ENCODE measurements at regions not wholly inside any gene's neighbourhood (a gene's known extent, or its start where the extent isn't known, plus 50 kb on each side); places are given as distances from the start of the nearest gene placed in this dataset.

GRCh38 chr1:224850446-224850845 is 79.0 kb upstream of the DNAH14 start:
- DNase-seq: no peak

- DNase-seq: peak; percentile 32
Measured at GRCh38 chr1:224851210-224851847, 78.1 kb upstream of the DNAH14 start.

GRCh38 chr1:224851848-224852261 is 77.6 kb upstream of the DNAH14 start:
- DNase-seq: no peak

- DNase-seq: peak; percentile 61
Measured at GRCh38 chr1:224852901-224853568, 76.4 kb upstream of the DNAH14 start.

GRCh38 chr1:224856973-224857372 is 72.5 kb upstream of the DNAH14 start:
- DNase-seq: no peak

- no peak for DNase-seq
Measured at GRCh38 chr1:224859651-224860050, 69.8 kb upstream of the DNAH14 start.

GRCh38 chr1:224860488-224861338 is 68.8 kb upstream of the DNAH14 start:
- no peak for DNase-seq

- no peak for DNase-seq
Measured at GRCh38 chr1:224861339-224861716, 68.1 kb upstream of the DNAH14 start.

GRCh38 chr1:224863486-224863885 is 66.0 kb upstream of the DNAH14 start:
- DNase-seq: no peak

GRCh38 chr1:224864006-224864405 is 65.5 kb upstream of the DNAH14 start:
- no peak for DNase-seq

GRCh38 chr1:224865510-224865909 is 64.0 kb upstream of the DNAH14 start:
- no peak for DNase-seq

- no peak for DNase-seq
Measured at GRCh38 chr1:224866940-224867339, 62.5 kb upstream of the DNAH14 start.

- no peak for DNase-seq
Measured at GRCh38 chr1:224867715-224868114, 61.8 kb upstream of the DNAH14 start.

- no peak for DNase-seq
Measured at GRCh38 chr1:224872832-224873433, 56.5 kb upstream of the DNAH14 start.

- no peak for DNase-seq
Measured at GRCh38 chr1:224873434-224874369, 55.8 kb upstream of the DNAH14 start.

- DNase-seq: no peak
Measured at GRCh38 chr1:224874775-224875174, 54.7 kb upstream of the DNAH14 start.

- no peak for DNase-seq
Measured at GRCh38 chr1:224879162-224879803, 50.2 kb upstream of the DNAH14 start.
